ENCODE measurements at regions not wholly inside any gene's neighbourhood (a gene's known extent, or its start where the extent isn't known, plus 50 kb on each side); places are given as distances from the start of the nearest gene placed in this dataset.

- Histone ChIP-seq H3K4me3 (no peak overlapping the region), H3K27ac (no peak overlapping the region), H3K36me3 (no peaks in the 10 kb centered on the region), H3K4me1 (no peaks in the 10 kb centered on the region), H3K9me3 (no peaks in the 10 kb centered on the region), H3K27me3 (no peaks in the 10 kb centered on the region)
- intact Hi-C loops (cut with DNase I): no loop called here
- DNase-seq (no peak), ATAC-seq (no peak)
- 91% methylated on average over 1 of the region's 1 CpG for WGBS (ENCODE audit: insufficient coverage, low coverage, low lambda C conversion rate, missing lambda C conversion rate)
- TF ChIP-seq CTCF (IDR thresholded peaks at IDR 0.05): no peak
- no peak for TF ChIP-seq POLR2A (IDR thresholded peaks at IDR 0.05)
These were observed 63.3 kb upstream of the TPM1 start for GRCh38 chr15:62979252-62979651.

- ATAC-seq (peak in 1 of 4 donors; percentile 36), DNase-seq (no peak)
- Histone ChIP-seq H3K9me3 (no peaks in the 10 kb centered on the region), H3K4me1 (no peaks in the 10 kb centered on the region), H3K27me3 (no peaks in the 10 kb centered on the region), H3K27ac (no peak overlapping the region), H3K36me3 (no peaks in the 10 kb centered on the region), H3K4me3 (no peak overlapping the region)
- 36% methylated on average over 3 of the region's 3 CpGs for WGBS (ENCODE audit: insufficient coverage, low coverage, low lambda C conversion rate, missing lambda C conversion rate)
- no peak for TF ChIP-seq CTCF (IDR thresholded peaks at IDR 0.05)
- no peak for TF ChIP-seq POLR2A (IDR thresholded peaks at IDR 0.05)
- intact Hi-C loops (cut with DNase I): no loop called here
These were observed 61.5 kb upstream of the TPM1 start for GRCh38 chr15:62981071-62981470.

GRCh38 chr15:62983956-62984355 is 58.6 kb upstream of the TPM1 start:
- Histone ChIP-seq H3K4me3 (no peak overlapping the region), H3K27me3 (no peaks in the 10 kb centered on the region), H3K27ac (no peak overlapping the region), H3K9me3 (no peaks in the 10 kb centered on the region), H3K36me3 (no peaks in the 10 kb centered on the region), H3K4me1 (no peaks in the 10 kb centered on the region)
- intact Hi-C loops (cut with DNase I): no loop called here
- no peak for TF ChIP-seq POLR2A (IDR thresholded peaks at IDR 0.05)
- TF ChIP-seq CTCF (IDR thresholded peaks at IDR 0.05): no peak
- no peak for DNase-seq
- ATAC-seq: no peak
- 77% methylated on average over 8 of the region's 8 CpGs for WGBS (ENCODE audit: insufficient coverage, low coverage, low lambda C conversion rate, missing lambda C conversion rate)

GRCh38 chr15:62985768-62986167 is 56.8 kb upstream of the TPM1 start:
- Histone ChIP-seq H3K4me1 (no peaks in the 10 kb centered on the region), H3K4me3 (no peak overlapping the region), H3K9me3 (no peaks in the 10 kb centered on the region), H3K27ac (no peak overlapping the region), H3K27me3 (no peaks in the 10 kb centered on the region), H3K36me3 (no peaks in the 10 kb centered on the region)
- TF ChIP-seq POLR2A (IDR thresholded peaks at IDR 0.05) (no peak), CTCF (IDR thresholded peaks at IDR 0.05) (no peak)
- WGBS (ENCODE audit: insufficient coverage, low coverage, low lambda C conversion rate, missing lambda C conversion rate): 73% methylated on average over 4 of the region's 6 CpGs
- DNase-seq: no peak
- no peak for ATAC-seq
- intact Hi-C loops (cut with DNase I): no loop called here

- Histone ChIP-seq H3K27ac (no peak overlapping the region), H3K4me1 (no peaks in the 10 kb centered on the region), H3K36me3 (no peaks in the 10 kb centered on the region), H3K4me3 (no peak overlapping the region), H3K9me3 (no peaks in the 10 kb centered on the region), H3K27me3 (no peaks in the 10 kb centered on the region)
- WGBS (ENCODE audit: insufficient coverage, low coverage, low lambda C conversion rate, missing lambda C conversion rate): 14% methylated on average over 4 of the region's 7 CpGs
- ATAC-seq: peak in 2 of 4 donors; percentile 19 to 61
- intact Hi-C loops (cut with DNase I): no loop called here
- no peak for TF ChIP-seq CTCF (IDR thresholded peaks at IDR 0.05)
- no peak for TF ChIP-seq POLR2A (IDR thresholded peaks at IDR 0.05)
- no peak for DNase-seq
These were observed 55.6 kb upstream of the TPM1 start for GRCh38 chr15:62986948-62987347.
